H1 (cell line): ENCODE measurements at regions not wholly inside any gene's neighbourhood (a gene's known extent, or its start where the extent isn't known, plus 50 kb on each side); places are given as distances from the start of the nearest gene placed in this dataset.

Experiments used
- CTCF ChIA-PET: fragments of 300-600 bp; sonication (Branson Sonifier 250); formaldehyde crosslinking; loops from one replicate; lab custom pipeline; 2021; ENCODE audit not compliant: partially characterized antibody; lab: Charles Lee
- POLR2A ChIA-PET: fragments of 300-600 bp; sonication (Branson Sonifier 250); formaldehyde crosslinking; loops from one replicate; lab custom pipeline; 2021; ENCODE audit warnings: inconsistent platforms; ENCODE audit not compliant: partially characterized antibody; lab: Charles Lee
- DNase-seq, 2 experiments: peaks; one replicate each; pipeline versions ENCODE4 v3.0.0 to v3.0.0-alpha.2; 2010 to 2022; ENCODE audit warnings: low spot score in 2 of 2, low read depth in 1 of 2, mixed read lengths in 1 of 2
- FAIRE-seq: peaks from 2 replicates; lab custom pipeline; 2011; peaks lifted over from hg19 to GRCh38; lab: Jason Lieb, UNC
- H2AFZ ChIP-seq: 2 replicates; pipeline ENCODE4 v1.8.1; 2012; ENCODE audit warnings: low read length, inconsistent platforms
- H2AK5ac ChIP-seq: 2 replicates; pipeline ENCODE4 v1.6.1; 2013; ENCODE audit warnings: low read depth, low read length
- H2BK120ac ChIP-seq: replicated peaks from 2 replicates; pipeline ENCODE3; 2013; ENCODE audit warnings: low read depth, low read length, inconsistent platforms
- H2BK12ac ChIP-seq: 2 replicates; pipeline ENCODE4 v1.6.1; 2013; ENCODE audit warnings: low read depth, low read length
- H2BK15ac ChIP-seq: 2 replicates; pipeline ENCODE4 v1.6.1; 2013; ENCODE audit warnings: low read length
- H2BK20ac ChIP-seq: 2 replicates; pipeline ENCODE4 v1.6.1; 2013; ENCODE audit warnings: low read length
- H2BK5ac ChIP-seq: 2 replicates; pipeline ENCODE4 v1.6.1; 2013; ENCODE audit warnings: low read depth, low read length
- H3K14ac ChIP-seq: 2 replicates; pipeline ENCODE4 v1.6.1; 2013; ENCODE audit warnings: inconsistent platforms; ENCODE audit not compliant: insufficient read length
- H3K18ac ChIP-seq: 2 replicates; pipeline ENCODE4 v1.6.1; 2013; ENCODE audit warnings: low read length; ENCODE audit errors: extremely low read depth
- H3K23ac ChIP-seq: 2 replicates; pipeline ENCODE4 v1.6.1; 2013; ENCODE audit warnings: inconsistent platforms; ENCODE audit not compliant: insufficient read length
- H3K23me2 ChIP-seq: 2 replicates; pipeline ENCODE4 v1.6.1; 2013; ENCODE audit warnings: low read depth, low read length
- H3K27ac ChIP-seq: 2 replicates; pipeline ENCODE4 v1.6.1; 2011; ENCODE audit warnings: low read depth, low read length, inconsistent platforms
- H3K27me3 ChIP-seq, 4 experiments: replicated peaks in 1 of 4; 1 replicate in 1 of 4; 2 replicates in 3 of 4; pipeline versions ENCODE4 v1.6.1 to v1.8.1; 2011 to 2013; ENCODE audit warnings: low read length in 3 of 4, mild to moderate bottlenecking in 3 of 4, inconsistent platforms in 2 of 4, mixed read lengths in 2 of 4, moderate library complexity in 1 of 4; ENCODE audit not compliant: control insufficient read depth in 3 of 4, insufficient read depth in 3 of 4; ENCODE audit errors: extremely low read depth in 1 of 4
- H3K36me3 ChIP-seq, 4 experiments: 2 replicates each; pipeline versions ENCODE4 v1.6.1 to v1.8.1; 2011 to 2013; ENCODE audit warnings: mild to moderate bottlenecking in 4 of 4, low read length in 3 of 4, moderate library complexity in 2 of 4, control low read depth in 1 of 4, inconsistent platforms in 1 of 4; ENCODE audit not compliant: insufficient read depth in 4 of 4, control insufficient read depth in 2 of 4
- H3K4ac ChIP-seq: replicated peaks from 2 replicates; pipeline ENCODE3; 2013; ENCODE audit warnings: low read length, low read depth, mixed read lengths, inconsistent platforms; ENCODE audit not compliant: insufficient read length
- H3K4me1 ChIP-seq, 4 experiments: replicated peaks in 1 of 4; 1 replicate in 1 of 4; 2 replicates in 3 of 4; pipeline versions ENCODE4 v1.6.1 to v1.8.1; 2011 to 2013; ENCODE audit warnings: low read length in 3 of 4, inconsistent platforms in 2 of 4, mixed read lengths in 1 of 4; ENCODE audit not compliant: insufficient read depth in 4 of 4, control insufficient read depth in 3 of 4
- H3K4me2 ChIP-seq, 2 experiments: 2 replicates each; pipeline versions ENCODE4 v1.6.1 to v1.8.1; 2011 to 2013; ENCODE audit warnings: low read depth in 2 of 2, low read length in 2 of 2, control low read depth in 1 of 2, inconsistent platforms in 1 of 2, mild to moderate bottlenecking in 1 of 2; ENCODE audit not compliant: insufficient read depth in 1 of 2
- H3K4me3 ChIP-seq, 4 experiments: fragments of 200-600, 300-600 bp in 1 of 4; sonication (generic), shearing (Covaris generic), sonication (Bioruptor Twin) in 1 of 4; 2 replicates each; pipeline versions ENCODE4 v1.5.1 to v1.8.1; 2011 to 2016; ENCODE audit warnings: low read length in 4 of 4, low read depth in 3 of 4, control low read depth in 2 of 4, inconsistent platforms in 2 of 4, mild to moderate bottlenecking in 2 of 4, mixed read lengths in 1 of 4, moderate library complexity in 1 of 4; ENCODE audit not compliant: insufficient read depth in 2 of 4; ENCODE audit errors: extremely low read depth in 1 of 4
- H3K56ac ChIP-seq: replicated peaks from 2 replicates; pipeline ENCODE3; 2013; ENCODE audit warnings: low read depth, mild to moderate bottlenecking, mixed read lengths, low read length, inconsistent platforms; ENCODE audit not compliant: insufficient read length
- H3K79me1 ChIP-seq: 2 replicates; pipeline ENCODE4 v1.6.1; 2013; ENCODE audit warnings: low read depth, low read length, control low read depth
- H3K79me2 ChIP-seq, 2 experiments: 2 replicates each; pipeline versions ENCODE4 v1.6.1 to v1.8.1; 2012 to 2013; ENCODE audit warnings: low read length in 2 of 2, mild to moderate bottlenecking in 2 of 2, inconsistent platforms in 1 of 2; ENCODE audit not compliant: insufficient read depth in 2 of 2, control insufficient read depth in 1 of 2
- H3K9ac ChIP-seq, 4 experiments: replicated peaks in 1 of 4; 1 replicate in 1 of 4; 2 replicates in 3 of 4; pipeline versions ENCODE4 v1.6.1 to v1.8.1; 2011 to 2013; ENCODE audit warnings: low read depth in 3 of 4, low read length in 3 of 4, control low read depth in 2 of 4, mild to moderate bottlenecking in 2 of 4, moderate library complexity in 2 of 4, inconsistent platforms in 1 of 4; ENCODE audit errors: extremely low read depth in 1 of 4
- H3K9me3 ChIP-seq, 2 experiments: 2 replicates each; pipeline versions ENCODE4 v1.6.1 to v1.8.1; 2012 to 2013; ENCODE audit warnings: mild to moderate bottlenecking in 2 of 2, moderate library complexity in 2 of 2, control low read depth in 1 of 2, inconsistent platforms in 1 of 2, low read depth in 1 of 2, low read length in 1 of 2, mixed read lengths in 1 of 2; ENCODE audit not compliant: insufficient read depth in 2 of 2
- H4K20me1 ChIP-seq, 2 experiments: replicated peaks in 1 of 2; 2 replicates each; pipeline versions ENCODE3 to v1.8.1; 2011 to 2013; ENCODE audit warnings: inconsistent platforms in 2 of 2, low read length in 2 of 2, mild to moderate bottlenecking in 1 of 2; ENCODE audit not compliant: insufficient read depth in 2 of 2, control insufficient read depth in 1 of 2
- H4K5ac ChIP-seq: 2 replicates; pipeline ENCODE4 v1.6.1; 2013; ENCODE audit warnings: low read length, low read depth, mixed read lengths, inconsistent platforms; ENCODE audit not compliant: insufficient read length
- H4K8ac ChIP-seq: 2 replicates; pipeline ENCODE4 v1.8.0; 2013; ENCODE audit warnings: mild to moderate bottlenecking, moderate library complexity, low read length, inconsistent platforms; ENCODE audit not compliant: insufficient read depth; ENCODE audit errors: extremely low read depth
- H4K91ac ChIP-seq: replicated peaks from 2 replicates; pipeline ENCODE3; 2013; ENCODE audit warnings: low read length, mixed read lengths, inconsistent platforms; ENCODE audit not compliant: insufficient read length
- CBX8 ChIP-seq: fragments of 300-800, 300-1000 bp; sonication (generic); IDR thresholded peaks from 2 replicates; pipeline ENCODE4 v1.7.1; 2016; ENCODE audit warnings: low read depth, low read length, borderline replicate concordance
- CREB1 ChIP-seq: IDR thresholded peaks from 2 replicates; pipeline ENCODE4 v1.6.1; 2012; ENCODE audit warnings: inconsistent platforms
- PHF8 ChIP-seq: fragments of 200-600 bp; sonication (generic); conservative IDR thresholded peaks from 2 replicates; pipeline ENCODE4 v1.7.1; 2012; ENCODE audit warnings: low read depth, mild to moderate bottlenecking, inconsistent platforms, low read length, moderate library complexity
- SAP30 ChIP-seq: fragments of 300-600 bp; sonication (generic); IDR thresholded peaks from 2 replicates; pipeline ENCODE4 v1.7.1; 2012; ENCODE audit warnings: low read length, moderate library complexity, mild to moderate bottlenecking, inconsistent platforms; ENCODE audit not compliant: insufficient read depth, insufficient replicate concordance
- SP2 ChIP-seq: IDR thresholded peaks from 2 replicates; pipeline ENCODE4 v1.6.1; 2012; ENCODE audit warnings: mild to moderate bottlenecking, low read length, inconsistent platforms

DNA sequence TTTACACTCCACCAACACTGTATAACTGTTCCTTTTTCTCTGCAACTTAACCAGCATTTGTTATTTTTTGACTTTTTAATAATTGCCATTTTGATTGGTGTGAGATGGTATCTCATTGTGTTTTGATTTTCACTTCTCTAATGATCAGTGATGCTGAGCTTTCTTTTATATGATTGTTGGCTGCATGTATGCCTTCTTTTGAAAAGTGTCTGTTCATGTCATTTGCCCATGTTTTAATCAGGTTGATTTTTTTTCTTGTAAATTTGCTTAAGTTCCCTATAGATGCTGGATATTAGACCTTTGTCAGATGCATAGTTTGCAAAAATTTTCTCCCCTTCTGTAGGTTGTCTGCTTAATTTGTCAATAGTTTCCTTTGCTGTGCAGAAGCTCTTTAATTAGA lies 263.0 kb downstream of the MBNL1 start:
- no peak overlapping the region for H3K4me2 ChIP-seq
- no peak overlapping the region for H2BK120ac ChIP-seq
- H3K27me3 ChIP-seq = no peaks in the 10 kb centered on the region
- POLR2A ChIA-PET = no interaction called here
- H2BK5ac ChIP-seq = no peak overlapping the region
- H3K36me3 ChIP-seq = no peaks in the 10 kb centered on the region
- CTCF ChIA-PET = no interaction called here
- H4K5ac ChIP-seq = no peak overlapping the region
- no peak overlapping the region for H2BK15ac ChIP-seq
- no peak overlapping the region for H3K18ac ChIP-seq
- no peak overlapping the region for H4K91ac ChIP-seq
- H4K8ac ChIP-seq = no peak overlapping the region
- FAIRE-seq (no peak), DNase-seq (no peak)
- no peaks in the 10 kb centered on the region for H3K79me1 ChIP-seq
- no peaks in the 10 kb centered on the region for H3K23me2 ChIP-seq
- no peaks in the 10 kb centered on the region for H3K4me1 ChIP-seq
- no peak overlapping the region for H2BK12ac ChIP-seq
- no peaks in the 10 kb centered on the region for H4K20me1 ChIP-seq
- H3K14ac ChIP-seq = no peak overlapping the region
- no peak overlapping the region for H3K27ac ChIP-seq
- H3K23ac ChIP-seq = no peak overlapping the region
- H3K56ac ChIP-seq = no peak overlapping the region
- no peak overlapping the region for H3K9ac ChIP-seq
- no peak overlapping the region for H2AFZ ChIP-seq
- H3K4ac ChIP-seq = no peak overlapping the region
- no peak overlapping the region for H2AK5ac ChIP-seq
- TF ChIP-seq PHF8 = no peak
- no peak for TF ChIP-seq SAP30
- no peak for TF ChIP-seq CREB1
- no peak for TF ChIP-seq SP2
- no peak for TF ChIP-seq CBX8
- H3K79me2 ChIP-seq = no peaks in the 10 kb centered on the region
- no peak overlapping the region for H3K4me3 ChIP-seq
- no peaks in the 10 kb centered on the region for H3K9me3 ChIP-seq
- no peak overlapping the region for H2BK20ac ChIP-seq
